ENCODE measurements at regions not wholly inside any gene's neighbourhood (a gene's known extent, or its start where the extent isn't known, plus 50 kb on each side); places are given as distances from the start of the nearest gene placed in this dataset.

- no peak for DNase-seq
Measured at GRCh38 chr1:214824763-214825162, 221.8 kb downstream of the CENPF start.

GRCh38 chr1:214826619-214827018, 223.6 kb downstream of the CENPF start:
- DNase-seq: no peak

GRCh38 chr1:214827883-214828282, 224.9 kb downstream of the CENPF start:
- DNase-seq: no peak

GRCh38 chr1:214830941-214831340, 227.9 kb downstream of the CENPF start:
- no peak for DNase-seq

- no peak for DNase-seq
Measured at GRCh38 chr1:214831956-214832355, 229.0 kb downstream of the CENPF start.

GRCh38 chr1:214833178-214833756, 230.3 kb downstream of the CENPF start:
- no peak for DNase-seq

- no peak for DNase-seq
Measured at GRCh38 chr1:214837376-214837775, 234.4 kb downstream of the CENPF start.

GRCh38 chr1:214838351-214838750, 235.4 kb downstream of the CENPF start:
- no peak for DNase-seq

GRCh38 chr1:214840356-214840755, 237.4 kb downstream of the CENPF start:
- no peak for DNase-seq

GRCh38 chr1:214842856-214843255, 239.7 kb upstream of the KCNK2 start:
- DNase-seq: no peak

- no peak for DNase-seq
Measured at GRCh38 chr1:214843281-214843680, 239.3 kb upstream of the KCNK2 start.

GRCh38 chr1:214844319-214844718, 238.2 kb upstream of the KCNK2 start:
- DNase-seq: no peak

GRCh38 chr1:214846276-214846675, 236.3 kb upstream of the KCNK2 start:
- no peak for DNase-seq

- no peak for DNase-seq
Measured at GRCh38 chr1:214847071-214847810, 235.3 kb upstream of the KCNK2 start.

- DNase-seq: no peak
Measured at GRCh38 chr1:214848101-214848500, 234.4 kb upstream of the KCNK2 start.

- no peak for DNase-seq
Measured at GRCh38 chr1:214850432-214851050, 232.0 kb upstream of the KCNK2 start.

- DNase-seq: no peak
Measured at GRCh38 chr1:214853340-214853739, 229.2 kb upstream of the KCNK2 start.

- no peak for DNase-seq
Measured at GRCh38 chr1:214854126-214854875, 228.2 kb upstream of the KCNK2 start.

GRCh38 chr1:214856843-214857242, 225.7 kb upstream of the KCNK2 start:
- no peak for DNase-seq

GRCh38 chr1:214857716-214858115, 224.8 kb upstream of the KCNK2 start:
- DNase-seq: no peak

GRCh38 chr1:214859647-214860046, 222.9 kb upstream of the KCNK2 start:
- DNase-seq: no peak

GRCh38 chr1:214861615-214862014, 220.9 kb upstream of the KCNK2 start:
- no peak for DNase-seq

- no peak for DNase-seq
Measured at GRCh38 chr1:214862421-214862820, 220.1 kb upstream of the KCNK2 start.
